Astrocyte (in vitro differentiated cells and primary cell): ENCODE measurements at regions not wholly inside any gene's neighbourhood (a gene's known extent, or its start where the extent isn't known, plus 50 kb on each side); places are given as distances from the start of the nearest gene placed in this dataset.
A peak's percentile ranks its signal among the peaks of the same experiment; 100 is the strongest.

ENCODE experiments used
- DNase-seq: peaks from one replicate; pipeline ENCODE4 v3.0.0-alpha.2; 2010; ENCODE audit warnings: low read depth
- FAIRE-seq: peaks from 2 replicates; lab custom pipeline; 2011; peaks lifted over from hg19 to GRCh38; lab: Jason Lieb, UNC
- H2AFZ ChIP-seq: 2 replicates; pipeline ENCODE4 v1.6.0; 2012; ENCODE audit warnings: low read depth, low read length, inconsistent platforms
- H3K27ac ChIP-seq: 2 replicates; pipeline ENCODE4 v1.5.1; 2011; ENCODE audit warnings: low read depth, low read length, inconsistent platforms
- H3K27me3 ChIP-seq: 2 replicates; pipeline ENCODE4 v1.6.0; 2011; ENCODE audit warnings: low read length, inconsistent platforms; ENCODE audit not compliant: insufficient read depth
- H3K36me3 ChIP-seq: 2 replicates; pipeline ENCODE4 v1.5.1; 2011; ENCODE audit warnings: low read length, inconsistent platforms; ENCODE audit not compliant: insufficient read depth
- H3K4me1 ChIP-seq: 2 replicates; pipeline ENCODE4 v1.5.1; 2011; ENCODE audit warnings: low read length, inconsistent platforms; ENCODE audit not compliant: insufficient read depth
- H3K4me2 ChIP-seq: 2 replicates; pipeline ENCODE4 v1.6.0; 2012; ENCODE audit warnings: low read length, inconsistent platforms
- H3K4me3 ChIP-seq: 2 replicates; pipeline ENCODE4 v1.5.1; 2011; ENCODE audit warnings: low read depth, mild to moderate bottlenecking, low read length, inconsistent platforms; ENCODE audit not compliant: insufficient read depth
- H3K79me2 ChIP-seq: 2 replicates; pipeline ENCODE4 v1.6.0; 2012; ENCODE audit warnings: mild to moderate bottlenecking, low read length, inconsistent platforms; ENCODE audit not compliant: insufficient read depth
- H3K9ac ChIP-seq: 2 replicates; pipeline ENCODE4 v1.6.0; 2012; ENCODE audit warnings: mild to moderate bottlenecking, low read length, inconsistent platforms
- H3K9me3 ChIP-seq: 2 replicates; pipeline ENCODE4 v1.5.1; 2012; ENCODE audit warnings: low read depth, mild to moderate bottlenecking, low read length, inconsistent platforms; ENCODE audit not compliant: insufficient read depth
- H4K20me1 ChIP-seq: 2 replicates; pipeline ENCODE4 v1.6.0; 2012; ENCODE audit warnings: low read length, inconsistent platforms; ENCODE audit not compliant: insufficient read depth
- H3K27ac Mint-ChIP-seq: one replicate; pipeline ENCODE4 v1.8.0; 2021; ENCODE audit warnings: mild to moderate bottlenecking, mixed read lengths; ENCODE audit not compliant: unreplicated experiment
- H3K27me3 Mint-ChIP-seq: one replicate; pipeline ENCODE4 v1.8.0; 2021; ENCODE audit warnings: low read depth, mixed read lengths; ENCODE audit not compliant: unreplicated experiment
- H3K36me3 Mint-ChIP-seq: one replicate; pipeline ENCODE4 v1.8.0; 2021; ENCODE audit warnings: low read depth, mixed read lengths; ENCODE audit not compliant: unreplicated experiment
- H3K4me1 Mint-ChIP-seq: one replicate; pipeline ENCODE4 v1.8.0; 2021; ENCODE audit warnings: low read depth, mixed read lengths; ENCODE audit not compliant: unreplicated experiment
- H3K4me3 Mint-ChIP-seq: one replicate; pipeline ENCODE4 v1.8.0; 2021; ENCODE audit warnings: mild to moderate bottlenecking, moderate library complexity, mixed read lengths; ENCODE audit not compliant: unreplicated experiment
- H3K9me3 Mint-ChIP-seq: one replicate; pipeline ENCODE4 v1.8.0; 2021; ENCODE audit warnings: mild to moderate bottlenecking, mixed read lengths; ENCODE audit not compliant: unreplicated experiment
- EZH2 ChIP-seq: IDR thresholded peaks from 2 replicates; pipeline ENCODE4 v1.6.1; 2012; ENCODE audit warnings: mild to moderate bottlenecking, low read length, inconsistent platforms; ENCODE audit not compliant: insufficient read depth
- TF ChIP-seq, protein P1 (sequence below): IDR thresholded peaks from 2 replicates; pipeline ENCODE4 v1.5.1; 2011; ENCODE audit warnings: low read depth, mild to moderate bottlenecking, inconsistent platforms, low read length, moderate library complexity; ENCODE audit not compliant: insufficient read depth

- no peaks in the 10 kb centered on the region for H3K27me3 ChIP-seq
- H3K4me3 Mint-ChIP-seq = no peak overlapping the region
- H3K4me3 ChIP-seq = no peak overlapping the region
- no peaks in the 10 kb centered on the region for H3K9me3 ChIP-seq
- TF ChIP-seq, protein P1, sequence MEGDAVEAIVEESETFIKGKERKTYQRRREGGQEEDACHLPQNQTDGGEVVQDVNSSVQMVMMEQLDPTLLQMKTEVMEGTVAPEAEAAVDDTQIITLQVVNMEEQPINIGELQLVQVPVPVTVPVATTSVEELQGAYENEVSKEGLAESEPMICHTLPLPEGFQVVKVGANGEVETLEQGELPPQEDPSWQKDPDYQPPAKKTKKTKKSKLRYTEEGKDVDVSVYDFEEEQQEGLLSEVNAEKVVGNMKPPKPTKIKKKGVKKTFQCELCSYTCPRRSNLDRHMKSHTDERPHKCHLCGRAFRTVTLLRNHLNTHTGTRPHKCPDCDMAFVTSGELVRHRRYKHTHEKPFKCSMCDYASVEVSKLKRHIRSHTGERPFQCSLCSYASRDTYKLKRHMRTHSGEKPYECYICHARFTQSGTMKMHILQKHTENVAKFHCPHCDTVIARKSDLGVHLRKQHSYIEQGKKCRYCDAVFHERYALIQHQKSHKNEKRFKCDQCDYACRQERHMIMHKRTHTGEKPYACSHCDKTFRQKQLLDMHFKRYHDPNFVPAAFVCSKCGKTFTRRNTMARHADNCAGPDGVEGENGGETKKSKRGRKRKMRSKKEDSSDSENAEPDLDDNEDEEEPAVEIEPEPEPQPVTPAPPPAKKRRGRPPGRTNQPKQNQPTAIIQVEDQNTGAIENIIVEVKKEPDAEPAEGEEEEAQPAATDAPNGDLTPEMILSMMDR = no peak
- no peak for TF ChIP-seq EZH2
- no peak overlapping the region for H3K4me2 ChIP-seq
- no peaks in the 10 kb centered on the region for H3K4me1 ChIP-seq
- H3K9ac ChIP-seq = no peak overlapping the region
- peaks cover 3% of the 10 kb centered on the region for H3K9me3 Mint-ChIP-seq
- FAIRE-seq (no peak), DNase-seq (no peak)
- H3K36me3 ChIP-seq = no peaks in the 10 kb centered on the region
- H2AFZ ChIP-seq = no peak overlapping the region
- no peaks in the 10 kb centered on the region for H3K79me2 ChIP-seq
- H3K36me3 Mint-ChIP-seq = no peaks in the 10 kb centered on the region
- H3K4me1 Mint-ChIP-seq = no peaks in the 10 kb centered on the region
- H3K27me3 Mint-ChIP-seq = no peaks in the 10 kb centered on the region
- H4K20me1 ChIP-seq = no peaks in the 10 kb centered on the region
- H3K27ac Mint-ChIP-seq = no peak overlapping the region
- no peak overlapping the region for H3K27ac ChIP-seq
Measured at GRCh38 chr16:59440502-59440901, 706.4 kb upstream of the GOT2 start.

DNA sequence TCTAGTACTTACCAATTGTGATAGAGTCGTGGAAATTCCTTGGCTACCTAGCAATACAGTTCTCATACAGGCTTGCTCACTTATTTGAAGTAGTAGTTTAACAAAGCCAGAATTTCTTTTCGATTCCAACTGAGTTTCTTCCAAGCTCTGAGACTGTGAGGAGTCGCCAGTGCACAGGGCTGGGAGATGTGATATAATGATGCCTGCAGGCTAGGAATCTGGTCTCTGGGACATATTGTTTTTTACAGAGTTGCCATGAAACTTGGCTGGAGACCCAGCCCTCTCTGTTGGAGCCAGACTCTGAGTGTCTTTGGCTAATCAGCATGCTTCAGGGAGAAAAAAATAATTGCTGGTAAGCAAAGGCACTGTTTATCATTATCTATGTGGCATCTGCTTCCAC, 698.8 kb upstream of the GOT2 start:
- Histone ChIP-seq H3K4me2 (no peak overlapping the region), H3K27me3 (no peaks in the 10 kb centered on the region), H3K9me3 (no peaks in the 10 kb centered on the region), H2AFZ (no peak overlapping the region), H3K36me3 (no peaks in the 10 kb centered on the region), H3K27ac (no peak overlapping the region), H3K79me2 (no peaks in the 10 kb centered on the region), H3K4me1 (no peaks in the 10 kb centered on the region), H3K4me3 (no peak overlapping the region), H4K20me1 (no peaks in the 10 kb centered on the region), H3K9ac (no peak overlapping the region)
- Mint-ChIP-seq H3K9me3 (no peaks in the 10 kb centered on the region), H3K4me1 (no peaks in the 10 kb centered on the region), H3K27ac (no peak overlapping the region), H3K27me3 (peaks cover 2% of the 10 kb centered on the region), H3K4me3 (no peak overlapping the region), H3K36me3 (no peaks in the 10 kb centered on the region)
- TF ChIP-seq, protein P1 = no peak
- TF ChIP-seq EZH2 = no peak
- DNase-seq = no peak
- FAIRE-seq = no peak

GRCh38 chr16:59432276-59432675, 698.2 kb upstream of the GOT2 start:
- Mint-ChIP-seq H3K27me3 (peaks cover 2% of the 10 kb centered on the region), H3K36me3 (no peaks in the 10 kb centered on the region), H3K4me1 (no peaks in the 10 kb centered on the region), H3K9me3 (no peaks in the 10 kb centered on the region), H3K27ac (no peak overlapping the region), H3K4me3 (no peak overlapping the region)
- no peak overlapping the region for H3K4me3 ChIP-seq
- no peaks in the 10 kb centered on the region for H3K79me2 ChIP-seq
- peak; percentile 5 for FAIRE-seq
- no peak overlapping the region for H3K9ac ChIP-seq
- TF ChIP-seq, protein P1 = no peak
- TF ChIP-seq EZH2 = no peak
- DNase-seq = no peak
- H3K27me3 ChIP-seq = no peaks in the 10 kb centered on the region
- no peak overlapping the region for H3K27ac ChIP-seq
- no peaks in the 10 kb centered on the region for H3K36me3 ChIP-seq
- no peak overlapping the region for H2AFZ ChIP-seq
- no peaks in the 10 kb centered on the region for H4K20me1 ChIP-seq
- H3K9me3 ChIP-seq = no peaks in the 10 kb centered on the region
- no peak overlapping the region for H3K4me2 ChIP-seq
- no peaks in the 10 kb centered on the region for H3K4me1 ChIP-seq
